WERI-Rb-1 (cell line): ENCODE measurements at regions not wholly inside any gene's neighbourhood (a gene's known extent, or its start where the extent isn't known, plus 50 kb on each side); places are given as distances from the start of the nearest gene placed in this dataset.
A peak's percentile ranks its signal among the peaks of the same experiment; 100 is the strongest.
"Not testable (repeated sequence)": the region's sequence is repeated elsewhere in the genome, so short reads cannot be mapped to it uniquely, and the experiment has no call there.

Source experiments
- DNase-seq: peaks from one replicate; pipeline ENCODE4 v3.0.0-alpha.2; 2020
- H3K27ac ChIP-seq: fragments of 250-450 bp; sonication (Bioruptor Pico); 2 replicates; pipeline ENCODE4 v1.5.1; 2020; ENCODE audit warnings: mild to moderate bottlenecking, moderate library complexity
- H3K27me3 ChIP-seq: fragments of 250-450 bp; sonication (Bioruptor Pico); 2 replicates; pipeline ENCODE4 v1.5.1; 2021; ENCODE audit warnings: mild to moderate bottlenecking, low read depth, moderate library complexity; ENCODE audit not compliant: insufficient read depth, severe bottlenecking
- H3K36me3 ChIP-seq: fragments of 250-450 bp; sonication (Bioruptor Pico); 2 replicates; pipeline ENCODE4 v1.5.1; 2020; ENCODE audit warnings: mild to moderate bottlenecking, moderate library complexity
- H3K4me3 ChIP-seq: 2 replicates; pipeline ENCODE4 v1.5.1; 2011; ENCODE audit warnings: low read depth, mild to moderate bottlenecking, control low read depth, low read length
- H3K9me3 ChIP-seq: fragments of 250-450 bp; sonication (Bioruptor Pico); 2 replicates; pipeline ENCODE4 v1.5.1; 2021; ENCODE audit warnings: mild to moderate bottlenecking, moderate library complexity; ENCODE audit not compliant: severe bottlenecking
- TF ChIP-seq, protein P1 (sequence below): IDR thresholded peaks from 2 replicates; pipeline ENCODE4 v1.5.1; 2011; ENCODE audit warnings: low read depth, mild to moderate bottlenecking, control low read depth, inconsistent platforms, low read length

DNA sequence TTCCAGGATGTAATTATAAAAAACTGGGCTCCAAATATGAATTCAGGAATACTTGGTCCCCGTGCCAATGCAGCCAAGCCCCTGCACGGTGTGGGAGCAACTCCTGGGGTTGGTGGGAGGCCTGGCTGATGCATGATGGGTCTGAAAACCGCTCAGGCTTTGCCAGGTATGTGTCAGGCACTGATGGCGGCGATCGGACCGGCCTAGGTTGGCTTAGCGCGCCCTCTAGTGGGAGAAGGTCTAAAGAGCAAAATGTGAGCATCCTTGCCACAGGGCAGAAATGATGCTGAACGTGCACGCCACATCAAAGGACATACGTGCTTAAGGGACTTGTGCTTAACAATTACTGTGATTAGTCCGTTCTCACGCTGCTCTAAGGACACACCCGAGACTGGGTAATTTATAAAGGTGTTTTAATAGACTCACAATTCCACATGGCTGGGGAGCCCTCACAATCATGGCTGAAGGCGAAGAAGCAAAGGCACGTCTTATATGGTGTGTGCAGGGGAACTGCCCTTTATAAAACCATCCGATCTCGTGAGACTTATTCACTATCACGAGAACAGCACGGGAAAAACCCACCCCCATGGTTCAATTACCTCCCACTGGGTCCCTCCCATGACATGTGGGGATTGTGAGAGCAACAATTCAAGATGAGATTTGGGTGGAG, 196.2 kb upstream of the PLGLB1 start:
- not testable (repeated sequence) for H3K27me3 ChIP-seq, H3K36me3 ChIP-seq, H3K27ac ChIP-seq, H3K9me3 ChIP-seq, H3K4me3 ChIP-seq
- TF ChIP-seq, protein P1, sequence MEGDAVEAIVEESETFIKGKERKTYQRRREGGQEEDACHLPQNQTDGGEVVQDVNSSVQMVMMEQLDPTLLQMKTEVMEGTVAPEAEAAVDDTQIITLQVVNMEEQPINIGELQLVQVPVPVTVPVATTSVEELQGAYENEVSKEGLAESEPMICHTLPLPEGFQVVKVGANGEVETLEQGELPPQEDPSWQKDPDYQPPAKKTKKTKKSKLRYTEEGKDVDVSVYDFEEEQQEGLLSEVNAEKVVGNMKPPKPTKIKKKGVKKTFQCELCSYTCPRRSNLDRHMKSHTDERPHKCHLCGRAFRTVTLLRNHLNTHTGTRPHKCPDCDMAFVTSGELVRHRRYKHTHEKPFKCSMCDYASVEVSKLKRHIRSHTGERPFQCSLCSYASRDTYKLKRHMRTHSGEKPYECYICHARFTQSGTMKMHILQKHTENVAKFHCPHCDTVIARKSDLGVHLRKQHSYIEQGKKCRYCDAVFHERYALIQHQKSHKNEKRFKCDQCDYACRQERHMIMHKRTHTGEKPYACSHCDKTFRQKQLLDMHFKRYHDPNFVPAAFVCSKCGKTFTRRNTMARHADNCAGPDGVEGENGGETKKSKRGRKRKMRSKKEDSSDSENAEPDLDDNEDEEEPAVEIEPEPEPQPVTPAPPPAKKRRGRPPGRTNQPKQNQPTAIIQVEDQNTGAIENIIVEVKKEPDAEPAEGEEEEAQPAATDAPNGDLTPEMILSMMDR = 0 out of 2 replicates have a peak, but pooled peaks have one; percentile 15
- DNase-seq = peak; percentile 23

DNA sequence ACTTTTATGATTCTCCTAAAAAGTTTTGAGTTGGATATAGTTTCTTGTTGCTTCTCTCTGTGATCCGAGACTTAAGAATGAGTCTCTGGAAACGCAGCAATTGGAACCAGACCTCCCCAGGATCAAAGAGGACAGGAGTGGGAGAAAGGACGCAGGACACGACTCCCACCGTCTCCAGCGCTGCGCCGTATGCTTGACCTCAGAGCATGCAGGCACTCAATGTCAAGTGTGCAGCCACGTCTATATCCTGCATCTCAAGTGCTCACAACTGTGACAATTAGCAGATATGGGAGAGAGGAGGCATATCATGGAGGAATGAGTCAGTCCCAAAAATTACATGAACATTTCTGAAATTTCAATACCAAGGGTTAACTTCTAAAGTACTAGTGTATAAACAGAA, 199.0 kb upstream of the PLGLB1 start:
- not testable (repeated sequence) for H3K36me3 ChIP-seq, DNase-seq

DNA sequence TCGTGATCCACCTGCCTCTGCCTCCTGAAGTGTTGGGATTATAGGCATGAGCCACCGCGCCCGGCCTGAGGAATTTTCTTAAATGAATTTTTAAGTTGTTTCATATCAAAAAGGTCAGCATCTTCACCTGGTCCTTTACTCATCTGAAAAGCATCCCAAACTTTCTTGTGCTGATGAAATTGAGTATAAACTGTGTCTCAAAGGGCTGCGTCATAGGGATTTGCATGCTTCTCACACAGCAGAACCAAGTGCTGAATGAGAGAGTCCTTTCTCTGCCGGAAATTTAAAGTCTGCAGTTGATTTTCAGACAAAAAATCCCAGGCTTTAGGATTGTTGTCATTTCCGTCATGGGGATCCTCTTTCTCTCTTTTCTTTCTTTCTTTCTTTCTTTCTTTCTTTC, 200.5 kb upstream of the PLGLB1 start:
- not testable (repeated sequence) for H3K36me3 ChIP-seq, H3K9me3 ChIP-seq, H3K4me3 ChIP-seq, H3K27ac ChIP-seq, H3K27me3 ChIP-seq, DNase-seq

More for the DNA sequence above, 199.0 kb upstream of the PLGLB1 start:
- not testable (repeated sequence) for H3K4me3 ChIP-seq, H3K27ac ChIP-seq, H3K27me3 ChIP-seq, H3K9me3 ChIP-seq

DNA sequence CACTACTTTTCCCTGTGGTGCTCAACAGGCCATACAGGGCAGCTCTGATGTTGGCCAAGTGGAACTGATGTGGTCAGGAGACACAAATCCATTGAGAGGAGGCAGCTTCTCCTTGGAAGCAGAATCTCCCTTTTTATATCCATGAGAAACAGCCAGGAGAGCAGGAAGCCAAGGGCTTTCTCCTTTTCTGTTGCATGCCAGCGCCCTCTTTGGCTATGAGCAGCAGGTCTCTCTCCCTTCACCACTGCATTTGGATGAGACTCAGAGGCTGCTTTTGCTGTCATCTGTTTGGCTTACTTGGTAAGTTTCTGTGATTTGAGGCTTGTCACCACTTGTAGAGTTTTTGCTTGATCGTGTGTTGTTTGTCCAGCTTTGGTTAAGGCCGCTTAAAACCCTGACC, 202.2 kb upstream of the PLGLB1 start:
- H3K27ac ChIP-seq, H3K9me3 ChIP-seq: not testable (repeated sequence)

DNA sequence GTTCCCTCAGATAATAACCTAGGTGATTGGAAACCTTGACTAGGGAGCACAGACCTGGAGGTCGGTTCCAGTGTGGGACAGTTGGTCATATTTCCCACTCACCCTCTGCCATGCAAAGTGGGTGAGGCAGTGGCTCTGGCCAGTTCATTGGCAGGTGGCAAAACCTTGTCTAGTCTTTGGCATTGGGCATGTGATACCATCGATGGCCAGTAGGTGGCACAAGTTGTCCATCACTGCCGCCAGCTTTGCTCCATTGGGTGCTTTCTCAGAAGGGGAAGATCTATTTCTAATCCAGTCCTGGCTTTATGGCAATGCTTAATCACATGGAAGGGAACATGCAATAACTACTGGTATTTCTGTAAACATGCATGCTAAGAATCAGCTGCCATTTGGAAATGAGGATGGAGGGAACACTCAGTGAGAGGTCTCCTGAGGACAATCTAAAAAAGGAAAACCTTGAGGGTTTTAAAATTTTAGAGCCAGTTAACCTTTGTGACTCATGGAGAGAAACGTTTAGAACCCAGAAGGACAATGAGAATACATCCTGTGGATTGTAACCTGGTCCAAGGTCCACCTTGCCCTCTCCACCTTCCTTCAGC, 207.5 kb upstream of the PLGLB1 start:
- not testable (repeated sequence) for H3K36me3 ChIP-seq, H3K27me3 ChIP-seq, H3K27ac ChIP-seq, DNase-seq, H3K9me3 ChIP-seq, H3K4me3 ChIP-seq

More for the DNA sequence above, 202.2 kb upstream of the PLGLB1 start:
- not testable (repeated sequence) for DNase-seq, H3K36me3 ChIP-seq, H3K4me3 ChIP-seq, H3K27me3 ChIP-seq

DNA sequence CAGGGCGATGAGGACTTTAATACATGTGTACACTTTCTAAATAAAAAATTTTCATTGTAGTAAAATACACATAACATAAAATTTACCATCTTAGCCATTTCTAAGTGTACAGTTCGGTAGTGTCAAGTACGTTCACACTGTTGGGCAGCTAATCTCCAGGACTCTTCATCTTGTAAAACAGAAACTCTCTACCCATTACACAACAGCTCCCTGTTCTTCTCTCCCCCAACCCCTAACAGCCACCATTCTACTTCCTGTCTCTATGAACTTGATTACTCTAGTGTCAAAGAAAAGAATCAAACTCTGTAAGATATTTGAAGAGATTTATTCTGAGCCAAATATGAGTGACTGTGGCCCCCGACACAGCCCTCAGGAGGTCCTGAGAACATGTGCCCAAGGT, 208.3 kb upstream of the PLGLB1 start:
- H3K9me3 ChIP-seq, H3K36me3 ChIP-seq, H3K4me3 ChIP-seq, H3K27ac ChIP-seq, H3K27me3 ChIP-seq, DNase-seq: not testable (repeated sequence)

DNA sequence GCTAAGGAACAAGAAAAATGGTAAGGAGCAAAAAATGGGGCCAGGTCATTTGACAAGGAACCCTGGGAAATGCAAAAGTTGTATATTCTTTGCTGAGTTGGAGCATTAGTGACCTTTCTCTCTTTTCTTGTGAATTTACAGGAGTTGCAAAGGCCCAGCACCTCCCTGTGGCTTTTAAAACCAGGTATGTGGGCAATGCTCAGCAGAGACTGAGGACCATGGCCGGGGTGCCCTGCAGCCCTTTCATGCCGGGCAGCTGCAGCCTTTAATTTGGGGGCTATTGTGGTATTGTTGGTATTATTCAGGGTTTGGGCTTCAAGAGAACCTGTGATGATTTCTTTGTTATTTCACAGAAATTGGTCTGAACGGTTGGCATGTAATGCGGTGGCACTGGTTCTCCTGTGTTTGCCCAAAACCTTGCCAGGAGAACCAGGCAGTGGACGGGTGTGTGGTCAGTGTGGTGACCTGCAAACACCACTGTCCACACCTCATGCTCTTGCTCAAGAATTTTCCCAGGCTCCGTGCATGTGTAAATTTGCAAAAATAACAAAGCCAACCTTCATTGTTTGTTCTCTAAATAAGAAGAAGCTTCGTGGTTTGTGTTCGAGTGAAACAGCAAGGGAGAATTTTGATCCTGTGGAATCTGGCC, 213.8 kb upstream of the PLGLB1 start:
- not testable (repeated sequence) for H3K27me3 ChIP-seq, H3K36me3 ChIP-seq, H3K27ac ChIP-seq, H3K4me3 ChIP-seq, H3K9me3 ChIP-seq, DNase-seq

DNA sequence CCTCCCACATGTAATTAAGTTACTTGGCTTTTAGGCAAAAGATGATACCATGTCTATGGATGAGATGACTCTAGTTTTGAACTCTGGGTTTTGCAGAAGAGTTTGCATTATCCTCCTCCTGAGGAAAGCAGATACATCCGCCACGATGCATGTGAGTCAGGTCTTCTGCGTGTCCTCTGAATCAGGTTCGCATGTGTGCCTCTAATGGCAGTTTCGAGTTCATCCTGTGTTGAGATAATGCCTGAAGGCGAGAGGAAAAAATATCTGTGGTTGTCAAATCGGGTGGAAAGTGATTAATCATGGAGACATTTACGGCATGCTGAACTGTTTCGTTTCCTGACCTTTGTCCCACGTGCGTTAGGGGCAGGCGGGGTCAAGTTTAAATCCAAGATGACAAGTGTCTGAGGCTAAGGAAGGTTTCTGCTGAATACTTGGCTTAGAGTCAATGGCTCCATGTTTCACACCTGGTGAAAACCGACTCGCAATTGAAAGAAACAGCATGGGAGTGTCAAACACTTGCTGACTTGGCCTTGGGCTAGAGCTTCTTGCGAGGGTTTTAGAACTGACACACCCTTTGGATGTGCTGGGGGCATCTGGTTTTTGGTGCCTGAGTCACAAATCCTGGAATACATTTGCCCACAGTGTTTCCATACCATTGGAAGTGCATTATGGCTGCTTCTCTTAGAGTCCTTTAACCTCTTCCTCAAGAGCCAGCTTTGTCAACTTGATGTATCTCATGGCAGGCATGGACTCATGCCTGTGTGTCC, 216.1 kb upstream of the PLGLB1 start:
- H3K4me3 ChIP-seq, H3K36me3 ChIP-seq, DNase-seq, H3K27me3 ChIP-seq, H3K27ac ChIP-seq, H3K9me3 ChIP-seq: not testable (repeated sequence)

DNA sequence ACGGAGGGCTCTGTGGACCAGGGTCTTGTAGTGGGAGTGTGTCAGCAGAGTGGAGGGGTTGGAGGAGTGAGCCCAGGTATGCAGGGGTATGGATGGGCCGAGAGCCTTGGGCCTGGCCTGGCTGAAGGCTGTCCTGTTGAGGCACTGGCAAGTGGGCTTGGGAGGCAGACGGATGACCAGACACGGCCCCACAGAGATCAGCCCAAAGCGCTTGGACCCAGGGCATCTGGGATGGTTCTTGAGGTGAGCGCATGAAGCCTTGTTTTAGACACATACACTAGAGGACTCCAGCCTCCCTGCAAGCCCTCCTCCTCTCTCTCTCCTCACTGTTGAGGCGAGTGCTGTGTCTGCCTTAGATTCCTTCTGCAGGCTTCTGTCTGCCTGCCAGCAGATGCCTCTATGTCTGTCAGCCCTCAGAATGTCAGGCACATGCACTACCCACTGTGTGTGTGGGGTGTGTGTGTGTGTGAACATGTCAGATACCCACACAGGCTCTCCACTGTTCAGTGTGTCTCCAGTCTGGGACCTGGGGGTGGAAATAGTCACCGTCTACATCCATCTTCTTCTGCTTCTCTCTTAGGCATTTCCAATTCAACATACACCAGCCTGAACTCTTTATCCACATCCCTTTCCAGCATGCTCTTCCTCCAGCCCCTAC, 218.0 kb upstream of the PLGLB1 start:
- H3K4me3 ChIP-seq, DNase-seq, H3K9me3 ChIP-seq, H3K27me3 ChIP-seq, H3K27ac ChIP-seq, H3K36me3 ChIP-seq: not testable (repeated sequence)

DNA sequence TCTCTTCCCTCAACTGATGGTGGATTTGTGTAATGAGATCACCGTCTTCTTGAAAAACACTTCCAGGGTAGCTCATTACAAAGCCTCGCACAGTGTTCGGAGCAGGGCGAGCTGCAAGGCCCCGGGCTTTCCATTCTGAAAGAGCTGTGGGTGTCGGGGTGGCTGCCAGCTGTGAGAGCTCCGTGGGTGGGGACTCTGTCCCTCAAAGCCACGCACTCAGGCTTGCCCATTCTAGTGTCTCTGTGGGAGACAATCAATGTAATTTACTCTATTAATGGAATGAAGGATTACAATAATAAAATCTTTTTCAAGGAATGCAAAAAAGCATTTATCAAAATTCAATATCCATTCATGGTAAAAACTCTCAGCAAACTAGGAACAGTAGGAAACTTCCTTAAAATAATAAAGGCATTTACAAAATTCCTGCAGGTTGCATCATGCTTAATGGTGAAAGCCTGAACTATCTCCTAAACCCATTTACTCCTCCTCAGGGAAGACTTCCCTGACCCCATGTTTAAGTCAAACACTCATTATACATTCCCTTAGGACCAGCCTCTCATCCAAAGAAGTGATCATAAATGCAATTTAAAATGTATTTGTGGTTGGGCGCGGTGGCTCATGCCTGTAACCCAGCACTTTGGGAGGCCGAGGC, 224.5 kb upstream of the PLGLB1 start:
- not testable (repeated sequence) for H3K27ac ChIP-seq, H3K9me3 ChIP-seq, H3K27me3 ChIP-seq, H3K36me3 ChIP-seq, H3K4me3 ChIP-seq, DNase-seq

DNA sequence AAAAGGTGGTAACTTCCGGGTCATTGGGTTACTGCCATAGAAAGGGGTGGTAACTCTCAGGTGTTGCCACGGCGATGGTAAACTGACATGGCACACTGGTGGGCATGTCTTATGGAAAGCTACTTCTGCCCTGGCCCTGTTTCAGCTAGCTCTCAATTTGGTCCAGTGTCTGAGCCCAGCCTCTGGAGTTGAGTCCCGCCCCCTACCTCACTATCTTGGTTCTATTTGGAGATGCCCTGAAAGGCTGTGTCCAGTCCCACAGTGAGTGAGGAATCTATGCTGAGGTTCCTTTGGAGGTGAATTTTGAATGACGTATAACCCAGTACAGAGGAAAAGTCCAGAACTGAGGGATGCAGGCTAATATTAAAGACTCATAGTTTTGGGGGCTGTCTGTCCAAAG, 230.4 kb upstream of the PLGLB1 start:
- H3K4me3 ChIP-seq, H3K36me3 ChIP-seq, H3K27ac ChIP-seq, H3K9me3 ChIP-seq, H3K27me3 ChIP-seq, DNase-seq: not testable (repeated sequence)

DNA sequence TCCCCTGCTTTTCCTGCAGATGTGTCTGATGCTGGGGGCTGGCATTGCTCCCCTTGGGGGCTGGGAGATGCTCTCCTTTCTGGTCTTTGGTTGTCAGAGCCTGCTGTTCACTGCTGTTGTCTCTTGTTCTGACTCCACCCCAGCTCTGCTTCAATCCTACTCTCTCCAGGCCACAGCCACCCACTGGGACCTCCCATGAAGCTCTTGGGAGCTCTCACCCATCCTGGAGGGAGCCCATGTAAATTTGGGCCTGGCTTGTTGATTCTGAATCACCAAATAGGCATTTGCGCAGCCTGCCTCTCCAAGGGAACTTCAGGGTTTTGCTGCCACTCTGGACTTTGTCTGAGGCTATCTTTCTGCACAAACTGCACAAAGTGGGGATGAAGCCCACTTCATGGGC, 232.9 kb upstream of the PLGLB1 start:
- H3K27me3 ChIP-seq, H3K27ac ChIP-seq, H3K36me3 ChIP-seq, DNase-seq, H3K9me3 ChIP-seq, H3K4me3 ChIP-seq: not testable (repeated sequence)
